Esophagus squamous epithelium (tissue), 5 donors: ENCODE measurements at regions not wholly inside any gene's neighbourhood (a gene's known extent, or its start where the extent isn't known, plus 50 kb on each side); places are given as distances from the start of the nearest gene placed in this dataset.

ENCODE experiments used
- DNase-seq: peaks from one replicate; lab custom pipeline; 2025; lab: John Stamatoyannopoulos, UW
- H3K27ac ChIP-seq, 4 donors: fragments of 200-600 bp; sonication (generic); one replicate each; pipeline ENCODE4 v1.5.1; 2016 to 2019; ENCODE audit warnings: mild to moderate bottlenecking in 1 of 4
- H3K27me3 ChIP-seq, 4 donors: fragments of 200-600 bp; sonication (generic); 1 replicate in 3 of 4; 2 replicates in 1 of 4; pipeline versions ENCODE4 v1.5.1 to v1.6.0; 2017 to 2021; ENCODE audit warnings: antibody characterized with exemption in 1 of 4
- H3K36me3 ChIP-seq, 3 donors: fragments of 200-600 bp; sonication (generic); one replicate each; pipeline ENCODE4 v1.5.1; 2016 to 2019
- H3K4me1 ChIP-seq, 3 donors: fragments of 200-600 bp; sonication (generic); one replicate each; pipeline ENCODE4 v1.5.1; 2017 to 2019
- H3K4me3 ChIP-seq, 4 donors: fragments of 200-600 bp; sonication (generic); 1 replicate in 3 of 4; 2 replicates in 1 of 4; pipeline ENCODE4 v1.5.1; 2016 to 2019; ENCODE audit warnings: mild to moderate bottlenecking in 2 of 4, moderate library complexity in 1 of 4
- H3K9me3 ChIP-seq, 3 donors: fragments of 200-600 bp; sonication (generic); one replicate each; pipeline ENCODE4 v1.5.1; 2016 to 2019
- POLR2A ChIP-seq, 4 donors: fragments of 450-650 bp; IDR thresholded peaks; one replicate each; pipeline ENCODE4 v1.6.1; 2017; ENCODE audit warnings: antibody characterized with exemption in 4 of 4, mild to moderate bottlenecking in 4 of 4, moderate library complexity in 3 of 4
- WGBS, 2 donors: methylation state at CpG; one replicate each; pipeline ENCODE4 v1.1.5; 2018; 5-methylcytosine and 5-hydroxymethylcytosine counted together
- intact Hi-C: fragments of 100-400 bp; cut with DNase I; formaldehyde crosslinking; loops from one replicate; pipeline ENCODE4 v1.15.0; 2022
- TF ChIP-seq, protein P1 (sequence below), 6 experiments: fragments of 450-650 bp in 4 of 6; fragments of 200-600 bp in 2 of 6; sonication (generic) in 2 of 6; IDR thresholded peaks; one replicate each; pipeline ENCODE4 v1.5.1; 2016 to 2019; ENCODE audit warnings: antibody characterized with exemption in 6 of 6, mild to moderate bottlenecking in 4 of 6, moderate library complexity in 4 of 6
- donor health status: DM: yes; HTN: yes; CAD: no.

- Histone ChIP-seq H3K4me3 (no peak overlapping the region), H3K36me3 (no peaks in the 10 kb centered on the region), H3K27ac (no peak overlapping the region), H3K27me3 (peaks cover 0 to 8% (median 0%) of the 10 kb centered on the region in 4 donors), H3K4me1 (peaks cover 0 to 7% (median 5%) of the 10 kb centered on the region in 3 donors), H3K9me3 (no peaks in the 10 kb centered on the region)
- intact Hi-C loops = no loop called here
- TF ChIP-seq POLR2A (IDR thresholded peaks at IDR 0.05) = no peak
- TF ChIP-seq, protein P1, sequence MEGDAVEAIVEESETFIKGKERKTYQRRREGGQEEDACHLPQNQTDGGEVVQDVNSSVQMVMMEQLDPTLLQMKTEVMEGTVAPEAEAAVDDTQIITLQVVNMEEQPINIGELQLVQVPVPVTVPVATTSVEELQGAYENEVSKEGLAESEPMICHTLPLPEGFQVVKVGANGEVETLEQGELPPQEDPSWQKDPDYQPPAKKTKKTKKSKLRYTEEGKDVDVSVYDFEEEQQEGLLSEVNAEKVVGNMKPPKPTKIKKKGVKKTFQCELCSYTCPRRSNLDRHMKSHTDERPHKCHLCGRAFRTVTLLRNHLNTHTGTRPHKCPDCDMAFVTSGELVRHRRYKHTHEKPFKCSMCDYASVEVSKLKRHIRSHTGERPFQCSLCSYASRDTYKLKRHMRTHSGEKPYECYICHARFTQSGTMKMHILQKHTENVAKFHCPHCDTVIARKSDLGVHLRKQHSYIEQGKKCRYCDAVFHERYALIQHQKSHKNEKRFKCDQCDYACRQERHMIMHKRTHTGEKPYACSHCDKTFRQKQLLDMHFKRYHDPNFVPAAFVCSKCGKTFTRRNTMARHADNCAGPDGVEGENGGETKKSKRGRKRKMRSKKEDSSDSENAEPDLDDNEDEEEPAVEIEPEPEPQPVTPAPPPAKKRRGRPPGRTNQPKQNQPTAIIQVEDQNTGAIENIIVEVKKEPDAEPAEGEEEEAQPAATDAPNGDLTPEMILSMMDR (IDR thresholded peaks at IDR 0.05) = no peak
- DNase-seq = no peak
- 81 to 88% methylated on average over 4 of the region's 4 CpGs for WGBS, 2 donors
These were observed 110.3 kb upstream of the RAB12 start for GRCh38 chr18:8498905-8499304.

DNA sequence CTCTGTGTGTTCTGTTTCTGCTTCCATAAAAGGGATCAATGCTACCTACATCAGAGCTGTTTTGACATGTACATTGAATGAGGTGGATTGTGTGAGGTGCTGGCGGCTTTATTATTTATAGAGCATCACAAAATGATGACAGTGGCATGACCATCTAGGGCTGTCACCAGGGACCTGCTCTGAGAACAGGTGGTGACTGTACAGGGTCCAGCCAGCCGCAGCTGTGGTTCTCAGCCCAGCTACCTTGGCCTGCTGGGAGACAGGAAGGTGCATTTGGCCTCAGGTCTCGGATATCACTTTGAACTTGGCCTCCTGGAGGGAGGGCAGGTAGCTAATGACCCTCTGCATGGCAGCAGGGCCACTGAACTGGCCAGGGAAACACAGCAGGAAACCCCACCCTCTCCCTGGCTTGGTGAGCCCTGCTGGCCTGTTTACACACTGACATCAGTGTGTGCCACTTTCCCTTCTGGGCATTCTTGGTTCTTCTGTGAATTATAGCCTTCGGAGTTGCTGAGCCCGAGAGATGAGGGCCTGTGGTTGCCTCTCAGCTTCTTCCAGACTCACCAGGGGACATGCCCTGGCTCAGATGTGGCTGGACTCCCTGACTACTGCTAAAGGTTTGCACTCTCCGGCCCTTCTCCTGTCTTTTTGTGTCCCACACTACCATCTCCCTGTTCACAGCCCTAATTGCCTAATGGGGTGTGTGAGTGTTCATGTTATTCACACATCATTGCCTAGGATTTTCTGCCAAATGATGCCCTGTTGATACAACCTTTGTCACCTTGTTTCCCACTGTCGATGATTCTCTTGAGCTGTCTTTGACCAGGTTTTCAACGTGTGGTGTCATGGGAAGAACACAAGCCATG lies 109.2 kb upstream of the RAB12 start:
- Histone ChIP-seq H3K36me3 (no peaks in the 10 kb centered on the region), H3K27me3 (peaks cover 0 to 7% (median 0%) of the 10 kb centered on the region in 4 donors), H3K4me3 (no peak overlapping the region), H3K4me1 (peaks cover 0 to 7% (median 5%) of the 10 kb centered on the region in 3 donors), H3K27ac (no peak overlapping the region), H3K9me3 (no peaks in the 10 kb centered on the region)
- intact Hi-C loops = no loop called here
- DNase-seq = no peak
- TF ChIP-seq, protein P1 (IDR thresholded peaks at IDR 0.05) = no peak
- no peak for TF ChIP-seq POLR2A (IDR thresholded peaks at IDR 0.05)
- 79 to 81% methylated on average over 5 of the region's 8 CpGs for WGBS, 2 donors

DNA sequence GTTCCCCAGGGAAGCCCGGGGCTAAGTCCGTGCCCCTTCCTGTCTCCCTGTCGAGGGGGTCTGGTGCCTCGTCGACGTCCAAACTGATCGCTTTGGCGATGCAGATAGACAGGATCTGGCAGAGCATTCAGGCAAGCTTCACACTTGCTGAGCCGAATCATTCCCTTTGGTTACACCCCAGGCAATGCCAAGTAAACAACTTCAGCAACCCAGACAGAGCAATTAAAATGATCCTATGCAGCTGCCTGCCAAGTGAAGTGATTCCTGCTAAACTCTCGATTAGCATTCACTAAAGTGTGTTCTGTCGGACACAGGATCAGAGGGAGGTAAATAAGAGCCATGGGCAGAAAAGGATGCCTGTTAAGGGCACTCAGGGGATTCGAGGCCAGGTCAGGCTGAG lies 108.2 kb upstream of the RAB12 start:
- DNase-seq = no peak
- Histone ChIP-seq H3K27ac (no peak overlapping the region), H3K9me3 (no peaks in the 10 kb centered on the region), H3K36me3 (no peaks in the 10 kb centered on the region), H3K4me3 (no peak overlapping the region), H3K4me1 (peaks cover 0 to 7% (median 5%) of the 10 kb centered on the region in 3 donors), H3K27me3 (peaks cover 0 to 13% (median 0%) of the 10 kb centered on the region in 4 donors)
- TF ChIP-seq, protein P1 (IDR thresholded peaks at IDR 0.05) = no peak
- no peak for TF ChIP-seq POLR2A (IDR thresholded peaks at IDR 0.05)
- intact Hi-C loops = no loop called here
- WGBS, 2 donors = 27 to 43% methylated on average over 7 to 12 of the region's 12 CpGs

- intact Hi-C loops = no loop called here
- no peaks in the 10 kb centered on the region for H3K36me3 ChIP-seq
- TF ChIP-seq POLR2A (IDR thresholded peaks at IDR 0.05) = no peak
- TF ChIP-seq, protein P1 (IDR thresholded peaks at IDR 0.05) = no peak
- H3K4me1 ChIP-seq = peaks cover 0 to 7% (median 5%) of the 10 kb centered on the region in 3 donors
- H3K9me3 ChIP-seq = no peaks in the 10 kb centered on the region
- no peak overlapping the region for H3K27ac ChIP-seq
- no peak overlapping the region for H3K4me3 ChIP-seq
- DNase-seq = no peak
- 17 to 47% methylated on average over 1 of the region's 1 CpG for WGBS, 2 donors
- H3K27me3 ChIP-seq = peaks cover 0 to 21% (median 0%) of the 10 kb centered on the region in 4 donors
These were observed 106.0 kb upstream of the RAB12 start for GRCh38 chr18:8503248-8503647.

- DNase-seq = no peak
These were observed 104.8 kb upstream of the RAB12 start for GRCh38 chr18:8504424-8504823.

More at GRCh38 chr18:8504424-8504823, 104.8 kb upstream of the RAB12 start:
- Histone ChIP-seq H3K9me3 (no peaks in the 10 kb centered on the region), H3K27ac (no peak overlapping the region), H3K36me3 (no peaks in the 10 kb centered on the region), H3K4me1 (peaks cover 0 to 7% (median 5%) of the 10 kb centered on the region in 3 donors), H3K4me3 (no peak overlapping the region), H3K27me3 (peaks cover 0 to 21% (median 0%) of the 10 kb centered on the region in 4 donors)
- intact Hi-C loops = no loop called here
- TF ChIP-seq, protein P1 (IDR thresholded peaks at IDR 0.05) = no peak
- 79% methylated on average over 3 of the region's 3 CpGs; no CpG with 5 or more reads in 1 of the 2 donors for WGBS, 2 donors
